GM12892 (cell line): ENCODE measurements at regions not wholly inside any gene's neighbourhood (a gene's known extent, or its start where the extent isn't known, plus 50 kb on each side); places are given as distances from the start of the nearest gene placed in this dataset.

ENCODE experiments used
- POLR2A ChIP-seq: IDR thresholded peaks from 2 replicates; pipeline ENCODE4 v1.6.1; 2011; ENCODE audit warnings: low read depth, low read length, control low read depth
- TAF1 ChIP-seq: IDR thresholded peaks from 2 replicates; pipeline ENCODE4 v1.6.1; 2011; ENCODE audit warnings: low read depth, mild to moderate bottlenecking, control low read depth, low read length, borderline replicate concordance

DNA sequence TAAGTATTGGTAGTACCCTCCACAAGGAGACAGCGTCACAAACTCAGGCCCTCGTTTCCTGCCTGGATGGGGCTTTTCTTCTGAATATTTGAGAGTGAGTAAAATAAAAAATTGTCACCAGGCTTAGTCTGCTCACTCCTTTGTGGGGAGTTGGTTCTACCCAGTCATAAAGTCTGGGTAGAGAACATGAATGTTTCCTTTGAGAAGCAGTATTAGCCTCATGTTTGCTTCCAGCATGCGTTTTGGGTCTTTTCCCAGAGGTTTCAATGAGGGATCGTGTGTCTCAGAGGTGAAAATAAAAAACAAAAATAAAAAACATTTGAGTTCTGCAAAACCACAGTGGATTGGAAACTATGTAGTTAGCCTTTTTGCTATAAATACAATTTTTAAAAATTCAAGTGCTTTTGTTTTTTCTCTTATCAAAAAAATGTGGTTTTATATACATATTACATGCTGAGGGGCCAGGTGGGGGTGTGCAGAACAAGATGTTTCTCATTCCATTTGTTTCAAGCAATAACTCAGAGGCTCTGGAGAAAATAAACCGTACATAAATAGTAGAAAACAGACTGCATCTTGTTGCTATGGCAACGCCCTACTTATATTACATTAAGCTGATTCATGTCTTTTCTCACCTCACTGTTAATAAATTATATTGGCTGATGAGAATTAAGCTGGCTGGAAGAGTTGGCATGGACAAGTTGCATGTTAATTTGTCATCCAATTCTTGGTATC lies 182.8 kb upstream of the FOXN2 start:
- TF ChIP-seq TAF1 (no peak), POLR2A (no peak)
